H54 (cell line): ENCODE measurements at regions not wholly inside any gene's neighbourhood (a gene's known extent, or its start where the extent isn't known, plus 50 kb on each side); places are given as distances from the start of the nearest gene placed in this dataset.

Experiments used
- DNase-seq: peaks from one replicate; pipeline ENCODE4 v3.0.0; 2011; ENCODE audit warnings: low spot score, mixed read lengths; ENCODE audit not compliant: insufficient read length
- FAIRE-seq: peaks from 3 replicates; lab custom pipeline; 2011; peaks lifted over from hg19 to GRCh38; lab: Jason Lieb, UNC
- POLR2A ChIP-seq: IDR thresholded peaks from 2 replicates; pipeline ENCODE4 v1.6.1; 2011; ENCODE audit warnings: low read depth, mild to moderate bottlenecking, low read length

- no peak for FAIRE-seq
- no peak for DNase-seq
- no peak for TF ChIP-seq POLR2A
Observed at GRCh38 chr4:11881947-11882346, 453.3 kb upstream of the HS3ST1 start.

DNA sequence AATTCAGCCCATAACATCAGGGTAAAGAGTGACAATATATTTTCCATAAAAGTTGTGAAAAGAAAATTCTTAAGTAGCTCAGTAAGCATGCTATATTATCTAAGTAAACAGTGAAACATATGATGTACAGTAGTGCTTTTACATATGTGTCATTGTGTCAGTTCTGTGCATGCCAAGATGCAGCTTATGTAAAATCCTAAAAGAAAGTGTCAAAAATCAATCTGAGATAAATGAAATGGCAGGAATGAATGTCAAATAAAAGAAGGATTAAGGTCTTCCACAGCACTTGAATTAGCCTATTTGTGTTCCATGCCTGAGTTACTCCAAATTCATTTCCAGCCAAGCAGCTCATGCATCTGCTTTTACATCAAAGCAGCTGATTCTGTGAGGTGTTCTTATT lies 452.7 kb upstream of the HS3ST1 start:
- no peak for FAIRE-seq
- no peak for TF ChIP-seq POLR2A
- DNase-seq, result no peak

- no peak for TF ChIP-seq POLR2A
- DNase-seq (no peak), FAIRE-seq (no peak)
Observed at GRCh38 chr4:11878241-11878640, 449.5 kb upstream of the HS3ST1 start.

DNA sequence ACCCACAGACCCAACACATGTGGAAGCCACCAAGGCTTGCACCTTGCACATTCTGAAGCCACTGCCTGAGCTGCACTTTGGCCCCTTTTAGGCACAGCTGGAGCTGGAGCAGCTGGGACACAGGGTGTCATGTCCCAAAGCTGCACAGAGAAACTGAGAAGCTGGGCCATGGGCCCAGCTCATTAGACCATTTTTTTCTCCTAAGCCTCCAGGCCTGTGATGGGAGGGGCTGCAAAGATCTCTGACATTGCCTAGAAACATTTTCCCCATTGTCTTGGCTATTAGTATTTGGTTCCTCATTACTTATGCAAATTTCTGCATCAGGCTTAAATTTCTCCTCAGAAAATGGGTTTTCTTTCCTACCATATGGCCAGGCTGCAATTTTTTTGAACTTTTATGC lies 447.4 kb upstream of the HS3ST1 start:
- FAIRE-seq (no peak), DNase-seq (no peak)
- TF ChIP-seq POLR2A, result no peak

- DNase-seq (no peak), FAIRE-seq (no peak)
- no peak for TF ChIP-seq POLR2A
Observed at GRCh38 chr4:11869191-11869870, 440.6 kb upstream of the HS3ST1 start.

DNA sequence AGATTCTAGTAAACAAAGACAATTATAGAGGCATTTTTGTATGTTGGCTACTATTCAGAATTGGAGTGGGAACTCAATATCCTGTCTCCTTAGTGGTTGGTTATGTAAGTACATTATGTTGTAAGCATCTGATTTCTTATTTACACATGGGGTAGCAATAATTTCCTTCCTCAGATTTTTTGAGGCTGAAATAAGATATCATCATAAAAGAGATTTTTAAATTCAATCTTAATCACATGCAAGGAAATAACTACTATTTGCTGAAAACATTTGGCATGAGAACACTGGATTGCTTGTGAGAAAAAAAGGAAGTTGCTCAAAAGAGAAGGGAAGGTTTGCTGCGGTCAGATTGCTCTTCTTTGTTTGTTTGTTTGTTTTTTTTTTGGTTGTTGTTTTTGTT lies 437.7 kb upstream of the HS3ST1 start:
- FAIRE-seq, result no peak
- TF ChIP-seq POLR2A, result no peak
- DNase-seq, result no peak

DNA sequence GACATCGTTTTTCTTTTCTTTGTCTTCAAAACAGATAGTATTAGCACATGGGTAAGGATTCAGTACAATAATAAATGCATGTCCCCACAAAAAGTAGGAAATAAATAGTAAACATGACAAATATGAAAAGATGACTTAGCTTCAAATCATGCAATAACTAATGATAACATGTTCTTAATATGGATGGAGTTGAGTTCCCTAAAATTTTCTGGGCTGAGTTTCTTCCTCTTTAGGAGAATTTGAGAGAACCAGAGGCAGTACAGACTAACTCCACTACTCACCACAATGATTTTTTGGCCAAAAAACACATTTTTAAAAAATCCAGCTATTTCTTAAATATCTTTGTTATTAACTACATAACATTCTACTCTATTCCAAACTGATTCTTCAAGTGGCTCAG lies 432.3 kb upstream of the HS3ST1 start:
- FAIRE-seq (no peak), DNase-seq (no peak)
- no peak for TF ChIP-seq POLR2A

DNA sequence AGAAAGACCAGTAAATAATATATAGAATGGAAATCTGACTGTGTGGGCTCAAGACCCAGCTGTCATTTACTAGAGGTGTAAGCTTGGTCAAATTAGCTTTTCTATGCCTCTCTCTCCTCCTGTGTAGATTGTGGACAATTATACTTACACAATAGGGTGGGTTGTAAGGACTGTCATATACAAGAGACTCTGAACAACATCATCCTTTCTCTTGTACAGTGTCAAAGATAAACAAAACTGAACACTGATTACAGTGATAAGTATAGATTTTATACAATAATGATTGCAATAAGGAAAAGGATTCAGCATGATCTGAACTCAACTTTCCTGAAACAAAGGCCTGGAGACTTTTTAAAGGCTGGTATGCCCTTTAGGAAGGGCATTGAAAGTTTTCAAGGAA lies 429.2 kb upstream of the HS3ST1 start:
- DNase-seq (no peak), FAIRE-seq (no peak)
- TF ChIP-seq POLR2A, result no peak

- FAIRE-seq, result no peak
- no peak for TF ChIP-seq POLR2A
- DNase-seq, result no peak
Observed at GRCh38 chr4:11847167-11847566, 418.5 kb upstream of the HS3ST1 start.

DNA sequence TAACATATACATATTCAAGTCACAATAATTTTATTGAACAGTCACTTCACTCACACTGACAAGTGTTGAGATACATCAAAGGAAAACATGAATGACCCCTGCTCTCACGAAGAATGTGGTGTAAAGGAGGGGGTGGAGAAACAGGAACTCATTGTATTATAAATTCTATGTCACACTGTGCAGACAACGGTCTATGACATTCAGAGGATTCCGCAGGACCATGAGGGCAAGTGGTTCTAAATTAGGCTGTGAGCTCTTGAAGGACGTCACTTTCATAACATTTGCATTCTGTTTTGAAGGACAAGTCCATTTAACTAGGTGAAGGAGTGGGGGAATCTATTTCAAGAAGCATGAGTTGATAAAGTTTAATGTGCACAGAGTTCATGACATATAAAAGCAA lies 415.2 kb upstream of the HS3ST1 start:
- TF ChIP-seq POLR2A, result no peak
- FAIRE-seq (no peak), DNase-seq (no peak)

DNA sequence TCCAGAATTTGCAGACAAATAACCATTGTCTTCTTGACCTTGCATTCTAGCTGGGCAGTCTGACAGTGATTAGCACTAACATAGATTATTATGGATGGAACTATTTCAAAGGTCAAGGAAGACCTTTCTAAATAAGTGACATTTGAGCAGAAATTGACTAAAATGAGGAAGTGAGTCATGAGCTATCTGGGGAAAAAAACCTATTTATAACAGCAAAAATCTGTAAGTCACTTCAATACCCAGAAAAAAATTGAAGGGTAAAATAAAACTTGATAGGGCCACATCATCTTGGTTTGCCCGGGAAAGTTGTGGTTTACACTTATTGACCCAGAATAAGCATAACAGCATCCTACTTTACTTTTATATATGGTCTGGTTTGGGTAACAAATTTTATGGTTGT lies 414.6 kb upstream of the HS3ST1 start:
- FAIRE-seq (no peak), DNase-seq (no peak)
- TF ChIP-seq POLR2A, result no peak

DNA sequence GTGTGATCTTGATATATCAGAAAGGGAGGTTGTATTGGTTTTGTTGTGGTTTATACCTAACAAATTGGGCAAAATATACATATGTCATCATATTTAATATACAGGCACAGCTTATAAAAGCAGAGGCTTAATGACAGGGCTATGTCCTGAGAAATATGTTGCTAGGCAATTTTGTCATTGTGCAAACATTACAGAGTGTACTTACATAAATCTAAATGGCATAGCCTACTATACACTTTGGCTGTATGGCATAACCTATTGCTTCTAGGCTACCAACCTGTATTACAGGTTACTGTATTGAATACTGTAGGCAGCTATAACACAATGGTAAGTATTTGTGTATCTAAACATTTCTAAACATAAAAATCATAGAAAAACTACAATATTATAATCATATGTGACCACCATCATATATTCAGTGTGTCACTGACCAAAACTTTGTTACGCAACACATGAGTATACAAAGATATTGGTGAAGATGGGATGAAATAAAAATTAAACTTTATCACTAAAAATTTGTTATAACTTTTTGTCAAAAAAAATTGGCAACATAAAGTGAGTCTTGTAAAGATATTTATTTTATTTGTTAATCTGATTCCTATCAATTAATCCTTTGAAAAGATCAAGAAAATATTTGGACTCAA lies 414.0 kb upstream of the HS3ST1 start:
- DNase-seq (no peak), FAIRE-seq (no peak)

DNA sequence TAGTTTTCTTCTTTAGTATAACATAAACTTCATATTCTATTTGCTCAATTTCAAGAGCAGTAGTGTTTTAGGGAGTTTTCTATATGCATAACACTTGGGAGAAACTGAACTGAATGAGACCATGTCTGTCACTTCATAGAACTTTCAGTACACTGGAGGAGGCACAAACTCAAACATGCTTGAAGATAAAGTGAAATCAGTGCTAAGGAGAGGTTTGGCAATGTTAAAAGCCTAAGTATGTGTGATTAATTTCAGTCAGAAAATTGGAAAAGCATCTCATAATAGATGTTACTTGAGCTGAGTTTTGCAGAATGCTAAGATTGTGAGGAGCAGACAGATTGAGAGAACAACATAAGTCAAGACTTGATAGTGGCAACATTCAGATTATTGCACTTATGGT lies 411.2 kb upstream of the HS3ST1 start:
- no peak for TF ChIP-seq POLR2A
- no peak for FAIRE-seq

More for the DNA sequence above, 414.0 kb upstream of the HS3ST1 start:
- no peak for TF ChIP-seq POLR2A

DNA sequence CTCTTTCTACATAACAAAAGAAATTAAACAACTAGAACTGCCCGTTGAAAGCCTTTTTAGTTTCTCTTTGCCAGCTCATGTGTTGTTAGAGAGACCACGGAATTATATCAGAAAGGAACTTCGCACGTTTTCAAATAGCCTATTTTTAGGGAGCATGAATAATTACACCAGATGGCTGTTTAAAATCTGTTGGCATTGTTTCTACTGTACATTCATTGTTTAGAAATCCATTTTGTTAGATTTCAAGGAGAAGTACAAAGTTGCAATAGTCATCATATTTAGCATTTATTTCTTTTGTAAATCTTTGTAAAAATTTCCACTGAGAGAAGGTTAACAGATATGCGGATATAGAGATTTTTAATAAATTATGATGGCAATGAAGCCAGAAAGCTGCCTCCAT lies 403.0 kb upstream of the HS3ST1 start:
- FAIRE-seq (no peak), DNase-seq (no peak)
- TF ChIP-seq POLR2A, result no peak

More for the DNA sequence above, 411.2 kb upstream of the HS3ST1 start:
- DNase-seq, result no peak

DNA sequence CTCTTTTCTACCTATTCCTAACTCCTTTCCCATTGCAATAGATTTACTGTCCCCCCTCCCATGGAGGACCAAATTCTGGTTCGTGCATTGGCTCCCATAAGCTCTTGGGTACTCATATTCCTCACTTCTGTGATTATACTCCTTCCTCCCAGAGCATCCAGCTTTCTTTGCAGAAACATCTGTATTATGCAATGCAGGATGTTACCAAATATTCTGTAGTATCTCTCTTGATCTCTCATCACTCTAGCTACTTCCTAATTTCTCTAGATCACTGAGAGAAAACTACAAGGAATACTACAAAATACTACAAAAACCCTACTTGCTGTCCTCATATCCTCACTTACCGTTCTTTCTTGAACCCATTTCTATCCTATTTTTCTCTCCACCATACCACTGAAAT lies 395.9 kb upstream of the HS3ST1 start:
- TF ChIP-seq POLR2A, result no peak
- FAIRE-seq, result no peak
- no peak for DNase-seq

GRCh38 chr4:11821772-11822430 lies 393.2 kb upstream of the HS3ST1 start:
- DNase-seq (no peak), FAIRE-seq (no peak)
- TF ChIP-seq POLR2A, result no peak
